Gastroesophageal sphincter (tissue), 4 donors: ENCODE measurements at regions not wholly inside any gene's neighbourhood (a gene's known extent, or its start where the extent isn't known, plus 50 kb on each side); places are given as distances from the start of the nearest gene placed in this dataset.
A peak's percentile ranks its signal among the peaks of the same experiment; 100 is the strongest.
"Not testable (repeated sequence)": the region's sequence is repeated elsewhere in the genome, so short reads cannot be mapped to it uniquely, and the experiment has no call there.

Experiments used
- ATAC-seq: fragments of 150-250 bp; one replicate; pipeline ENCODE4 v1.9.1; 2016; ENCODE audit warnings: mild to moderate bottlenecking, moderate library complexity
- H3K27ac ChIP-seq, 4 donors: fragments of 200-600 bp; sonication (generic) in 3 of 4; 1 replicate in 3 of 4; 2 replicates in 1 of 4; pipeline ENCODE4 v1.5.1; 2016 to 2019
- H3K27me3 ChIP-seq: fragments of 200-600 bp; sonication (generic); one replicate; pipeline ENCODE4 v1.5.1; 2019
- H3K36me3 ChIP-seq, 2 donors: fragments of 200-600 bp; sonication (generic); one replicate each; pipeline ENCODE4 v1.5.1; 2019; ENCODE audit warnings: control low read depth in 1 of 2
- H3K4me1 ChIP-seq, 3 donors: fragments of 200-600 bp; sonication (generic); 1 replicate in 2 of 3; 2 replicates in 1 of 3; pipeline ENCODE4 v1.5.1; 2016 to 2019; ENCODE audit warnings: control low read depth in 2 of 3
- H3K4me3 ChIP-seq, 2 donors: fragments of 200-600 bp; sonication (generic); one replicate each; pipeline ENCODE4 v1.5.1; 2019; ENCODE audit warnings: mild to moderate bottlenecking in 1 of 2, moderate library complexity in 1 of 2
- H3K9me3 ChIP-seq, 3 donors: fragments of 200-600 bp; sonication (generic); one replicate each; pipeline ENCODE4 v1.5.1; 2017 to 2019; ENCODE audit warnings: control low read depth in 2 of 3
- EP300 ChIP-seq: sonication (generic); formaldehyde crosslinking; IDR thresholded peaks from one replicate; pipeline ENCODE4 v1.6.1; 2017; ENCODE audit warnings: antibody characterized with exemption, mild to moderate bottlenecking
- POLR2A ChIP-seq, 2 donors: fragments of 450-650 bp; IDR thresholded peaks; one replicate each; pipeline ENCODE4 v1.6.1; 2017; ENCODE audit warnings: antibody characterized with exemption in 2 of 2, mild to moderate bottlenecking in 2 of 2, moderate library complexity in 1 of 2
- POLR2AphosphoS5 ChIP-seq: sonication (generic); formaldehyde crosslinking; IDR thresholded peaks from one replicate; pipeline ENCODE4 v1.6.1; 2017; ENCODE audit warnings: antibody characterized with exemption
- WGBS, 2 donors: methylation state at CpG; one replicate each; pipeline ENCODE4 v1.1.5; 2018; ENCODE audit warnings: low coverage in 1 of 2; 5-methylcytosine and 5-hydroxymethylcytosine counted together
- TF ChIP-seq, protein P1 (sequence below), 4 experiments: fragments of 200-600 bp in 2 of 4; fragments of 450-650 bp in 2 of 4; sonication (generic) in 1 of 4; IDR thresholded peaks; one replicate each; pipeline ENCODE4 v1.5.1; 2017 to 2019; ENCODE audit warnings: antibody characterized with exemption in 4 of 4, mild to moderate bottlenecking in 2 of 4, moderate library complexity in 2 of 4

DNA sequence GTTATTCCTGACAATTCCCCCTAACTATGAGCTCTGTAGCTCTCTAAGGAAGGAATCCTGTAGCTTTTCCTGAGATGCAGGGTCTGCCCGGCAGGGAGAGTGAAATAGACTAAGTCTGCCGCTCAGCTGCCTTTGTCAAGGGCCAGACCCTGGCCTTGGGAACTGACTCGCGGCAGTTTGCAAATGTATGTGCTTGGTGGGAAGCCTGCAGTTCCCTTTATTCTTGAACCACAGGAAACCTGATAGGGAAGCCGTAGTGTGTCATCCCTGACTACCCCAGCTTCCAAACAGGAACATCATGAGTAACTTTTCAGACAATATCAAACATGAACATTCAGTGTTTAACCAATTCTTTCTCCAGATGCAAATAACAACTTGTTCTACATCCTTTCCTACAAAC, 78.7 kb upstream of the IFNGR1 start:
- Histone ChIP-seq H3K4me3 (no peak overlapping the region), H3K36me3 (no peaks in the 10 kb centered on the region), H3K27me3 (no peaks in the 10 kb centered on the region), H3K9me3 (no peaks in the 10 kb centered on the region), H3K4me1 (no peaks in the 10 kb centered on the region), H3K27ac (no peak overlapping the region)
- ATAC-seq = no peak
- TF ChIP-seq POLR2A (IDR thresholded peaks at IDR 0.05) = no peak
- TF ChIP-seq EP300 = no peak
- no peak for TF ChIP-seq POLR2AphosphoS5
- TF ChIP-seq, protein P1, sequence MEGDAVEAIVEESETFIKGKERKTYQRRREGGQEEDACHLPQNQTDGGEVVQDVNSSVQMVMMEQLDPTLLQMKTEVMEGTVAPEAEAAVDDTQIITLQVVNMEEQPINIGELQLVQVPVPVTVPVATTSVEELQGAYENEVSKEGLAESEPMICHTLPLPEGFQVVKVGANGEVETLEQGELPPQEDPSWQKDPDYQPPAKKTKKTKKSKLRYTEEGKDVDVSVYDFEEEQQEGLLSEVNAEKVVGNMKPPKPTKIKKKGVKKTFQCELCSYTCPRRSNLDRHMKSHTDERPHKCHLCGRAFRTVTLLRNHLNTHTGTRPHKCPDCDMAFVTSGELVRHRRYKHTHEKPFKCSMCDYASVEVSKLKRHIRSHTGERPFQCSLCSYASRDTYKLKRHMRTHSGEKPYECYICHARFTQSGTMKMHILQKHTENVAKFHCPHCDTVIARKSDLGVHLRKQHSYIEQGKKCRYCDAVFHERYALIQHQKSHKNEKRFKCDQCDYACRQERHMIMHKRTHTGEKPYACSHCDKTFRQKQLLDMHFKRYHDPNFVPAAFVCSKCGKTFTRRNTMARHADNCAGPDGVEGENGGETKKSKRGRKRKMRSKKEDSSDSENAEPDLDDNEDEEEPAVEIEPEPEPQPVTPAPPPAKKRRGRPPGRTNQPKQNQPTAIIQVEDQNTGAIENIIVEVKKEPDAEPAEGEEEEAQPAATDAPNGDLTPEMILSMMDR (IDR thresholded peaks at IDR 0.05) = no peak
- 50 to 83% methylated on average over 1 to 5 of the region's 5 CpGs for WGBS, 2 donors

DNA sequence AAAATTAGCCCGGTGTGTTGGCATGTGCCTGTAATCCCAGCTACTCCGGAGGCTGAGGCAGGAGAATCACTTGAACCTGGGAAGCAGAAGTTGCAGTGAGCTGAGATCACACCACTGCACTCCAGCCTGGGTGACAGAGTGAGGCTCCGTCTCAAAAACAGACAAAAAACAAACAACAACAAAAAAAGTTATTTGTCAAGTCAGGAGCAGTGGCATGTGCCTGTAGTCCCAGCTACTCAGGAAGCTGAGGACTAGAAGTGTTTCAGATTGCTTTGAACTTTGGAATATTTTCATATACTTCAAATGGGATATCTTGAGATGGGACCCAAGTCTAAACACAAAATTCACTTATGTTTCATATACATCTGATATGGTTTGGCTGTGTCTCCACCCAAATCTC, 73.1 kb upstream of the IFNGR1 start:
- not testable (repeated sequence) for H3K27me3 ChIP-seq, H3K27ac ChIP-seq, H3K4me1 ChIP-seq, H3K9me3 ChIP-seq, H3K36me3 ChIP-seq, ATAC-seq, H3K4me3 ChIP-seq
- WGBS, 2 donors = 65 to 68% methylated on average over 2 to 3 of the region's 3 CpGs

GRCh38 chr6:137291441-137291840, 72.3 kb upstream of the IFNGR1 start:
- no peaks in the 10 kb centered on the region for H3K9me3 ChIP-seq
- H3K27ac ChIP-seq = no peak overlapping the region
- no peak overlapping the region for H3K4me3 ChIP-seq
- H3K36me3 ChIP-seq = no peaks in the 10 kb centered on the region
- no peaks in the 10 kb centered on the region for H3K4me1 ChIP-seq
- no peaks in the 10 kb centered on the region for H3K27me3 ChIP-seq
- TF ChIP-seq, protein P1 (IDR thresholded peaks at IDR 0.05) = no peak
- TF ChIP-seq EP300 (no peak), POLR2AphosphoS5 (no peak), POLR2A (IDR thresholded peaks at IDR 0.05) (no peak)
- WGBS, 2 donors = 23 to 69% methylated on average over 3 of the region's 3 CpGs
- ATAC-seq = peak; percentile 36

GRCh38 chr6:137290601-137291261, 71.5 kb upstream of the IFNGR1 start:
- no peak for ATAC-seq

DNA sequence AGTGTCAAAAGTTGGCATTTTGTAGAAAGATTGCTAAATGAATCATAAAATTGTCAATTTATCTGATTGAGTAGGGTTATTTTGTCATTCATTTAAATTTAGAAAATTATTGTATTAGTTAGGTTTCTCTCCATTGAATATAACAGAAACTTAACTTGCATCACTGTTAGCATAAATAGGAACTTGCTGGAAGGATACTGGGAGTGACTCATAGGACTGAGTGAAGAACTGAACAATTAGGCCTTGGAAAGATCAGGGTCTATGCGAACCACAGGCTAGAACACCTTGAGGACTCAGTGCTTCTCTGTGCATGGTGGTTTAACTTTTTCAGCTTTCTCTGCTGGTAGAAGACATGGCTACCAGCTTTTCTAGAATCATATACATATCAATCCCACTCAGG, 67.7 kb upstream of the IFNGR1 start:
- Histone ChIP-seq H3K36me3 (no peaks in the 10 kb centered on the region), H3K4me3 (no peak overlapping the region), H3K27ac (no peak overlapping the region), H3K4me1 (no peaks in the 10 kb centered on the region), H3K9me3 (no peaks in the 10 kb centered on the region), H3K27me3 (no peaks in the 10 kb centered on the region)
- 67 to 100% methylated on average over 1 of the region's 1 CpG for WGBS, 2 donors
- ATAC-seq = no peak
- TF ChIP-seq, protein P1 (IDR thresholded peaks at IDR 0.05) = no peak
- no peak for TF ChIP-seq POLR2AphosphoS5
- no peak for TF ChIP-seq EP300
- no peak for TF ChIP-seq POLR2A (IDR thresholded peaks at IDR 0.05)

More at GRCh38 chr6:137290601-137291261, 71.5 kb upstream of the IFNGR1 start:
- 58 to 77% methylated on average over 5 of the region's 5 CpGs for WGBS, 2 donors
- Histone ChIP-seq H3K36me3 (no peaks in the 10 kb centered on the region), H3K9me3 (no peaks in the 10 kb centered on the region), H3K4me3 (no peak overlapping the region), H3K27ac (no peak overlapping the region), H3K27me3 (no peaks in the 10 kb centered on the region), H3K4me1 (no peaks in the 10 kb centered on the region)
- TF ChIP-seq EP300 = no peak
- TF ChIP-seq POLR2A (IDR thresholded peaks at IDR 0.05) = no peak
- TF ChIP-seq, protein P1 (IDR thresholded peaks at IDR 0.05) = no peak
- TF ChIP-seq POLR2AphosphoS5 = no peak
